ENCODE measurements at regions not wholly inside any gene's neighbourhood (a gene's known extent, or its start where the extent isn't known, plus 50 kb on each side); places are given as distances from the start of the nearest gene placed in this dataset.

- no peak for DNase-seq (ENCODE audit: low read depth)
- no peak for TF ChIP-seq CTCF (conservative IDR thresholded peaks at IDR 0.05; ENCODE audit: low read depth, low read length)
- no peak overlapping the region for H3K4me3 ChIP-seq (ENCODE audit: low read depth, low read length)
Observed at GRCh38 chr16:79849119-79849518, 248.6 kb upstream of the MAF start.

- TF ChIP-seq CTCF (conservative IDR thresholded peaks at IDR 0.05; ENCODE audit: low read depth, low read length) = no peak
- no peak for DNase-seq (ENCODE audit: low read depth)
- H3K4me3 ChIP-seq (ENCODE audit: low read depth, low read length) = no peak overlapping the region
Observed at GRCh38 chr16:79848719-79849118, 248.2 kb upstream of the MAF start.

GRCh38 chr16:79847569-79847968, 247.0 kb upstream of the MAF start:
- H3K4me3 ChIP-seq (ENCODE audit: low read depth, low read length) = no peak overlapping the region
- TF ChIP-seq CTCF (conservative IDR thresholded peaks at IDR 0.05; ENCODE audit: low read depth, low read length) = no peak

GRCh38 chr16:79847101-79847500, 246.6 kb upstream of the MAF start:
- no peak for DNase-seq (ENCODE audit: low read depth)
- no peak for TF ChIP-seq CTCF (conservative IDR thresholded peaks at IDR 0.05; ENCODE audit: low read depth, low read length)
- no peak overlapping the region for H3K4me3 ChIP-seq (ENCODE audit: low read depth, low read length)

More at GRCh38 chr16:79847569-79847968, 247.0 kb upstream of the MAF start:
- DNase-seq (ENCODE audit: low read depth) = no peak

GRCh38 chr16:79845734-79846135, 245.2 kb upstream of the MAF start:
- no peak for TF ChIP-seq CTCF (conservative IDR thresholded peaks at IDR 0.05; ENCODE audit: low read depth, low read length)
- no peak for DNase-seq (ENCODE audit: low read depth)
- H3K4me3 ChIP-seq (ENCODE audit: low read depth, low read length) = no peak overlapping the region

- no peak for TF ChIP-seq CTCF (conservative IDR thresholded peaks at IDR 0.05; ENCODE audit: low read depth, low read length)
- no peak overlapping the region for H3K4me3 ChIP-seq (ENCODE audit: low read depth, low read length)
- DNase-seq (ENCODE audit: low read depth) = no peak
Observed at GRCh38 chr16:79845033-79845733, 244.6 kb upstream of the MAF start.

- no peak for DNase-seq (ENCODE audit: low read depth)
- no peak for TF ChIP-seq CTCF (conservative IDR thresholded peaks at IDR 0.05; ENCODE audit: low read depth, low read length)
- no peak overlapping the region for H3K4me3 ChIP-seq (ENCODE audit: low read depth, low read length)
Observed at GRCh38 chr16:79844603-79845002, 244.1 kb upstream of the MAF start.
